ENCODE measurements at regions not wholly inside any gene's neighbourhood (a gene's known extent, or its start where the extent isn't known, plus 50 kb on each side); places are given as distances from the start of the nearest gene placed in this dataset.

DNA sequence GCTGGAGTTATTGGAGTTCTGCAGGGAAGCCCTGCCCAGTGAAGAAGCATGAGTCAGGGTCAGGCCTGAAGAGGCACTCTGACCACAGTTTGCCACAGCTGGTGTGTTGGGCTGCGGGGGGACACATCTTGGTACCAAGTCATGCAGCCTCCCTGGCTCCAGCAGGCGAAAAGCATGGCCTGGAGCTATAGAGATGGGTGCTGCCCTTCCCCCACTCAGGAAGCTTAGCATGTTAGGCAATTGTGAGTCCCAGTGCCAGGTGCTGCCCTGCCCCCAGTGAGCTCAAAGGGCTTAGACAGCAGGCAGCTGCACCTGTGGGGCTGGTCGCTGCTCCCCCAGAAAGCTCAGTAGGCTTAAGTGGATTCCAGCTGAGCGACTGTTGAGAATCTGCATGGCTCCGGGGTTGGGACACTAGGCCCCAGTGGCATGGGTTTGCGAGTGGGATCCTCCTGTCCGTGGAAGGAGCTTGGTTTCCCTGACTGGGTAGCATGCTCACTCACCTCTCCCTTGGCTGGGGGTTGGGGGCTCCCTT is 755.5 kb downstream of the GLUD2 start:
- no peaks in the 10 kb centered on the region for H3K4me1 ChIP-seq (ENCODE audit: control insufficient read depth, insufficient read depth, low read length)
- TF ChIP-seq KLF16 (tag by site-specific recombination; IDR thresholded peaks at IDR 0.05) (no peak), ZBTB20 (tag by site-specific recombination; IDR thresholded peaks at IDR 0.05) (no peak), ZNF366 (tag by site-specific recombination; conservative IDR thresholded peaks at IDR 0.05) (no peak)
- H3K9me3 ChIP-seq (ENCODE audit: control insufficient read depth, insufficient read depth, low read depth, low read length) = no peaks in the 10 kb centered on the region; the same call in 1 of the 2 replicates
- H3K4me3 ChIP-seq (ENCODE audit: low read depth, low read length) = no peak overlapping the region
- no peak overlapping the region for H3K27ac ChIP-seq (ENCODE audit: extremely low read depth, low read depth, low read length)
- H3K36me3 ChIP-seq (ENCODE audit: control insufficient read depth in 2 of 2, insufficient read depth in 1 of 2, low read length in 2 of 2) = no peaks in the 10 kb centered on the region
- ChIA-PET CTCF (no interaction called here), POLR2A (no interaction called here)

DNA sequence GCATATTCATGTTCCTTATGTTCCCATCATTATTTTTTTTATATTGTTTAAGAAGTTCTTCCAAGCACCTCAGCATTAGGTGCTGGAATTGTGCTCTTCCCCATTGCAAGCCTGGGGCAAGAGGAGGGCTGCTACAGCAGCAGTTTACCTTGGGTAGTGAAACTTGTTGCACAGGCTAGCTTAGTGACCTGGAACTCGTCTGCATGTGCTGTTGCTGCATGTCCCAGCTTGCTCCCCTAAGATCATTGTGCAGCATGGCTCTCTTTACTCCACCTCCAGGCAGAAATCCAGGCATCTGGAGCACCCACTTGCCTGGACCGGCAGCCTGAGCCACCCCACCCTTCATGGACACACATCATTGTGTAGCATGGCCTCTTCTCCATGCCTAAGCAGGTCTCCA is 776.0 kb downstream of the GLUD2 start:
- TF ChIP-seq KLF10 (tag by site-specific recombination; IDR thresholded peaks at IDR 0.05) (no peak), KLF7 (tag by site-specific recombination; IDR thresholded peaks at IDR 0.05; ENCODE audit: borderline replicate concordance) (no peak), PRDM1 (tag by site-specific recombination; IDR thresholded peaks at IDR 0.05) (no peak)
- TF ChIP-seq, protein P1, sequence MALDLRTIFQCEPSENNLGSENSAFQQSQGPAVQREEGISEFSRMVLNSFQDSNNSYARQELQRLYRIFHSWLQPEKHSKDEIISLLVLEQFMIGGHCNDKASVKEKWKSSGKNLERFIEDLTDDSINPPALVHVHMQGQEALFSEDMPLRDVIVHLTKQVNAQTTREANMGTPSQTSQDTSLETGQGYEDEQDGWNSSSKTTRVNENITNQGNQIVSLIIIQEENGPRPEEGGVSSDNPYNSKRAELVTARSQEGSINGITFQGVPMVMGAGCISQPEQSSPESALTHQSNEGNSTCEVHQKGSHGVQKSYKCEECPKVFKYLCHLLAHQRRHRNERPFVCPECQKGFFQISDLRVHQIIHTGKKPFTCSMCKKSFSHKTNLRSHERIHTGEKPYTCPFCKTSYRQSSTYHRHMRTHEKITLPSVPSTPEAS (tag by site-specific recombination; IDR thresholded peaks at IDR 0.05) = no peak
- no peaks in the 10 kb centered on the region for H3K36me3 ChIP-seq (ENCODE audit: control insufficient read depth in 2 of 2, insufficient read depth in 1 of 2, low read length in 2 of 2)
- ChIA-PET POLR2A (no interaction called here), CTCF (no interaction called here)
- no peaks in the 10 kb centered on the region for H3K9me3 ChIP-seq (ENCODE audit: control insufficient read depth, insufficient read depth, low read depth, low read length)
- no peaks in the 10 kb centered on the region for H3K4me1 ChIP-seq (ENCODE audit: control insufficient read depth, insufficient read depth, low read length)
- no peak overlapping the region for H3K4me3 ChIP-seq (ENCODE audit: low read depth, low read length)
- no peak overlapping the region for H3K27ac ChIP-seq (ENCODE audit: extremely low read depth, low read depth, low read length)

- TF ChIP-seq ZNF354C (tag by site-specific recombination; IDR thresholded peaks at IDR 0.05; ENCODE audit: borderline replicate concordance, low read depth) (no peak), KLF16 (tag by site-specific recombination; IDR thresholded peaks at IDR 0.05) (no peak), MZF1 (tag by site-specific recombination; IDR thresholded peaks at IDR 0.05; ENCODE audit: borderline replicate concordance) (no peak), ZNF248 (tag by site-specific recombination; IDR thresholded peaks at IDR 0.05) (no peak), ZNF324 (tag by site-specific recombination; IDR thresholded peaks at IDR 0.05) (no peak), ZNF341 (tag by site-specific recombination; IDR thresholded peaks at IDR 0.05; ENCODE audit: low read depth) (no peak), ZXDB (tag by site-specific recombination; IDR thresholded peaks at IDR 0.05) (no peak), ZNF362 (tag by site-specific recombination; IDR thresholded peaks at IDR 0.05) (no peak), ZNF514 (tag by site-specific recombination; IDR thresholded peaks at IDR 0.05) (no peak), ZNF521 (tag by site-specific recombination; IDR thresholded peaks at IDR 0.05) (no peak), ZBTB1 (tag by site-specific recombination; IDR thresholded peaks at IDR 0.05) (no peak), ZSCAN23 (tag by site-specific recombination; IDR thresholded peaks at IDR 0.05) (no peak), FEZF1 (tag by site-specific recombination; IDR thresholded peaks at IDR 0.05) (no peak), ZNF677 (tag by site-specific recombination; IDR thresholded peaks at IDR 0.05) (no peak)
- TF ChIP-seq, protein P2, sequence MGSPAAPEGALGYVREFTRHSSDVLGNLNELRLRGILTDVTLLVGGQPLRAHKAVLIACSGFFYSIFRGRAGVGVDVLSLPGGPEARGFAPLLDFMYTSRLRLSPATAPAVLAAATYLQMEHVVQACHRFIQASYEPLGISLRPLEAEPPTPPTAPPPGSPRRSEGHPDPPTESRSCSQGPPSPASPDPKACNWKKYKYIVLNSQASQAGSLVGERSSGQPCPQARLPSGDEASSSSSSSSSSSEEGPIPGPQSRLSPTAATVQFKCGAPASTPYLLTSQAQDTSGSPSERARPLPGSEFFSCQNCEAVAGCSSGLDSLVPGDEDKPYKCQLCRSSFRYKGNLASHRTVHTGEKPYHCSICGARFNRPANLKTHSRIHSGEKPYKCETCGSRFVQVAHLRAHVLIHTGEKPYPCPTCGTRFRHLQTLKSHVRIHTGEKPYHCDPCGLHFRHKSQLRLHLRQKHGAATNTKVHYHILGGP (tag by site-specific recombination; IDR thresholded peaks at IDR 0.05) = no peak
- ChIA-PET CTCF (no interaction called here), POLR2A (no interaction called here)
- Histone ChIP-seq H3K9me3 (ENCODE audit: control insufficient read depth, insufficient read depth, low read depth, low read length) (no peaks in the 10 kb centered on the region), H3K36me3 (ENCODE audit: control insufficient read depth in 2 of 2, insufficient read depth in 1 of 2, low read length in 2 of 2) (no peaks in the 10 kb centered on the region), H3K4me1 (ENCODE audit: control insufficient read depth, insufficient read depth, low read length) (no peaks in the 10 kb centered on the region), H3K27ac (ENCODE audit: extremely low read depth, low read depth, low read length) (no peak overlapping the region), H3K4me3 (ENCODE audit: low read depth, low read length) (no peak overlapping the region)
These were observed 784.2 kb downstream of the GLUD2 start for GRCh38 chrX:121831601-121832000.
